HG03159 (cell line): ENCODE measurements at regions not wholly inside any gene's neighbourhood (a gene's known extent, or its start where the extent isn't known, plus 50 kb on each side); places are given as distances from the start of the nearest gene placed in this dataset.
"Not testable (repeated sequence)": the region's sequence is repeated elsewhere in the genome, so short reads cannot be mapped to it uniquely, and the experiment has no call there.

Source experiments
- ATAC-seq: cut with Tn5 transposase; IDR thresholded peaks from one replicate; pipeline ENCODE4 v1.9.1; 2021; ENCODE audit warnings: mild to moderate bottlenecking, moderate library complexity; ENCODE audit not compliant: unreplicated experiment

DNA sequence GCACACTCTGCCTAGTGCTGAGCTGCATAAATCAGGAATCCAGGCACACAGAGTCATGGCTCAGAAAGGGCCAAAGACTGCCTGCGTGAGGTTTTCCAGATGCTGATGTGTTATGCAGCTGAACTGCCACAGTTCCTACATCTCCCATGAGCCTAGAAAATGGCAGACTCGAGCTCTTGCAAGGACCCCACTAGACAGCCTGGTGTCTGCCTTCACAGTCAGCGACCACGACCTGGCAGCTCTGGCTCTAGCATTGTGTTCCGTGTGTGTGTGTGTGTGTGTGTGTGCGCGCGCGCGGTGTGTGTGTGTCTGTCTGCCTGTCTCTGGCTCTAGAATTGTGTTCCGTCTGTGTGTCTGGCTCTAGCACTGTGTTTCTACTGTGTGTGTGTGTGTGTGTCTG lies 203.6 kb upstream of the AGTR2 start:
- ATAC-seq, result no peak

DNA sequence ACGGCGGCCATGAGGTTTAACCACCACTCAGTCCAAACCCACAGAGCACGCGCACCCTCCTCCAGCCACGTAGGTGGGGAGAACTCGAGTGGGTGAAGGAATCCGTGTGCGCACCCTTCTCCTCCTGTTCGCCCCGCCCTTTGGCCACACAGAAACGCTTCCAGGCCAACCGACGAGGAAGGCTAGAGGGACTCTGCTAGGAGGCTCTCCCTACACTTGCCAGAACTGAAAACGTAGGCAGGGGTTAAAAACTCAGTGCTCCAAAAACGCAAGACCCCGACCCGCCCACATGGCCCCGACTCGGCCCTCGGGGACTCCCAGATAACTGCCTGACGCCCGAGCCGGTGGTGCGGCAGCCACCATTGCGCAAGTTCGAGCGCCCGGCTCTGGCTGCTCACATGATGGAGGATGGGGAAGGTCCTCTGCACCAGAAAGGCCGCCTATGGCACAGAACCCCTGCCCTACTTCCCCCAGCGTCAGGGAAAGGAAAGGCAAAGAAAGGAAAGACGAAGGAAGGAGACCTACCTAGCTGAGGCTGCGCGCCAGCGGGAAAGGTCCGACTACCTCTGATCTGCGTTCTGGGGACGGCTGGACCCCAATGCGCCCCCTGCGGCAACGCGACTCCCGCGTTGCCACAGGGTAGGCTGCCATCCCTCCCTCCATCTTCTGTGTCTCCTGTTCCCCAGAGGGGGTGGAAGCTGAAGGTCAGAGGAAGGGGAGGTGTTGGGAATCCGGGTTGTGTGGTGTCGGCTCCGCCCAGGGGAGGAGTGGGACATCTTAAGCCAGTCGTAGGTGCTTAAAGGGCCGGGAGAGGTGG lies 201.9 kb upstream of the AGTR2 start:
- peak; percentile 80 for ATAC-seq

DNA sequence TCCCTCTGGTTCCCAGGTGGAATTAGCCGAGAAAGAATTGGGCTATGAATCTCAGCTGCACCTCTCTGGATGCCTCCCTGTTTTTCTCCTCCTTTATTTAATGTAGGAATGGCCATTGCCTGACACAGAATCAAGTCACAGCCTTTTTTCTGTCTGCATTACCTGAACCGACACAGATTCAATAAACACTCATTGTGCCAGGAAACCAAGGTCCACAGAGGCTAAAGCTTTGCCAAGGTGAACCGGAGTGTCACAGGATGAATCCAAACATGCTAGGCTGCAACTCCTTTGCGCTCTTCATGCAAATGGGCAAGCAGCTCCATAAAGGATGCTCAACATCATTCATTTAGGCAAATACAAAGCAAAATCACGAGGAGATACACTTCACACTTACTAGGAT lies 199.8 kb upstream of the AGTR2 start:
- ATAC-seq, result no peak

DNA sequence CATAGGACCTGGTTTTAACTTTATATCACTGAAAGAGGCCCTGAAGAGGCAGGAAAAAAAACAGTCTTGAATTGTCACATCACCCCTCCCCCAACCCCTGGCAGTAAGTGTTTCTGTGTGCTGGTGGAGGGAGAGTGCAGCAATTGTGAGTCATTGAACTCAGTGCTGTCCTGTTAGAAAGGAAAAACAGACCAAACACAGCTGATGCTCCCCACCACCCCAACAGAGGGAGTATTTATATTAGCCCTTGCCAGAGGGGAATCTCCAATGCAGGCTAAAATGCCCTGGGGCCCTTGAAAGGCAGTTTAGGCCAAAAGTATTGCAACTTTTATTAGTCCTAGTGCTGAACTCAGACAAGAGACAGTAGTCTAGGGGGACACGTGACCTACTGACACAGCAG lies 197.8 kb upstream of the AGTR2 start:
- ATAC-seq, result no peak

DNA sequence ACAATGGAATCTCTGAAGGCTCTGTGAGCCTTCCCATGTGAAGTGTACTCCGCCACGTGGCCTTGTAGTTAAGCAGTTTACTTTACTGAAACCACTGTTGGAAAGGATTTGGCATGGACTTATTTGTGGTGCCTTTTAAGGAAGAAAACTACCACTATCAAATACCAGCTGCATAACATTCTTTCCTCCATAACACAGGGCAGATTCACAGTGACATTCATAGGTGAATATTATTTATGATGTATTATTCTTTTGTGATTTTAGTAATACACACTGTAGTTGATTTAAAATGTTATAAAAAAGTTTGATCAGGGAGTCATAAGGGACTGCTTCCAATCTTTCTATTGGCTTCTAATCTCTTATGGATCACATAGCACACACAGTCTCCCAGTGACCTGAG lies 192.5 kb upstream of the AGTR2 start:
- no peak for ATAC-seq

DNA sequence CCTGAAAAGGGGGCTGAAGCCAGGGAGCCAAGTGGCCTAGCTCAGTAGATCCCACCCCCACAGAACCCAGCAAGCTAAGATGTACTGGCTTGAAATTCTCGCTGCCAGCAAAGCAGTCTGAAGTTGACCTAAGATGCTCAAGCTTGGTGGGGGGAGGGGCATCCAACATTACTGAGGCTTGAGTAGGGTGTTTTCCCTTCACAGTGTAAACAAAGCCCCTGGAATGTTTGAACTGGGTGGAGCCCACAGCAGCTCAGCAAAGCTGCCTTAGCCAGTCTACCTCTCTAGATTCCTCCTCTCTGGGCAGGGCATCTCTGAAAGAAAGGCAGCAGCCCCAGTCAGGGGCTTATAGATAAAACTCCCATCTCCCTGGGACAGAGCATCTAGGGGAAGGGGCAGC lies 187.4 kb upstream of the AGTR2 start:
- not testable (repeated sequence) for ATAC-seq

DNA sequence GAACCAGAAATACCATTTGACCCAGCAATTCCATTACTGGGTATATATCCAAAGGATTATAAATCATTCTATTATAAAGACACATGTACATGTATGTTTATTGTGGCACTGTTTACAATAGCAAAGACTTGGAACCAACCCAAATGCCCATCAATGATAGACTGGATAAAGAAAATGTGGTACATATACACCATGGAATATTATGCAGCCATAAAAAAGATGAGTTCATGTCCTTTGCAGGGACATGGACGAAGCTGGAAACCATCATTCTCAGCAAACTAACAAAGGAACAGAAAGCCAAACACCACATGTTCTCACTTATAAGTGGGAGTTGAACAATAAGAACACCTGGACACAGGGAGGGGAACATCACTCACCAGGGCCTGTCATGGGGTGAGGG lies 183.1 kb upstream of the AGTR2 start:
- ATAC-seq, result not testable (repeated sequence)

DNA sequence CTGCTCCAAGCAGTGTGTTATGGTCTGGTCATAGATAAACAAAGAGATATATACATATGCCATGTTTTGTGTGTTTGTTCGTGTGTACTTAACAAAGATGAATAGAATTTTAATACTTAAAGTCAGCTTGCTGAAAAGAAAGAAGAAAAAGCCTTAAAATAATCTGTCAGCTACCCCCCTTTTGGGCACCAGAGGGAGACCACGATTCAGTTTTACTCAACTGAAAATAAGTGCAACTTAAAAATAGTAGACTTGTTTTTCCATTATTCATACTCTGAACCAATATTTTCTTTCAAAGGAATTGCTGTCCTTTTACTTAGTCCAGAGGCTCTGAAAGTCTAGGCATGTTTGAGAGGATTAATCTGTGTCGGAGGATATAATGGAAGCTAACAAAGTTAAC lies 181.7 kb upstream of the AGTR2 start:
- ATAC-seq, result no peak

DNA sequence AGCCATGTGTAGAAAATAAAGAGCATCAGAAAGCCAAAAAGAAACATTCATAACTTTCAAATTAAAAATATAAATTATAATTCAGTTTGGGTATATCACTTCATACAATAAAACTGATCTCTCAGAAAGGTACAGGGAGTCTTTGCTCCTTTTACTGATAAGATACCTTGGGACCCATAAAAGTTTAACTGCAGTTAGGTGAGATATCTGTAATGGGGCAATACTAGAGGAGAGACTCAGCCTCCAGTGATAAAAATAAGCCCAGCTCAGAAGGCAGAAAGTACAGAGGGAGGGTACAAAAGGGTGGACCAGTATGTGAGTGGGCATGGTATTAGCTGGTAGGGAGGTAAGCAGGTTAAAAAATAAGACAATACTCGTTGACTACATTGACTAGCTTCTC lies 180.9 kb upstream of the AGTR2 start:
- ATAC-seq, result no peak

DNA sequence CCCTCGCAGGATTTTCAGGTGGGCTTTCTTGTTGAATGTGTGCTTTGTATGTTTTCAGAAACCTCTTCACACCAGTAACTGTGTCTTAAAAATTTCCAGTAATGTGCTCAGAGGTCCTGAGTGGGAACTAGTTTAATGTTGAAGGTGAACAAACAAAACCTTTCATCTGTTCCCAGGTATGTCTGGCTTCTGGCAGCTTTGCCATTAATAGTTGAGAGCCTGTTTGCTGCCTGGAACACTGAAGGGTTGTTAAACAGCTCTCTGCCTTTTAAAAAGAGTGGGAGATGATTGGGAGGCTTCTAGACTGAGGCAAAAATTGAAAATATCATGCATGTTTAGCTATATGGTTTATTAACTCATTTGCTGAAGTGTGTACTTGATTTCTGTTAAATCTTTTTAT lies 161.2 kb upstream of the AGTR2 start:
- no peak for ATAC-seq

DNA sequence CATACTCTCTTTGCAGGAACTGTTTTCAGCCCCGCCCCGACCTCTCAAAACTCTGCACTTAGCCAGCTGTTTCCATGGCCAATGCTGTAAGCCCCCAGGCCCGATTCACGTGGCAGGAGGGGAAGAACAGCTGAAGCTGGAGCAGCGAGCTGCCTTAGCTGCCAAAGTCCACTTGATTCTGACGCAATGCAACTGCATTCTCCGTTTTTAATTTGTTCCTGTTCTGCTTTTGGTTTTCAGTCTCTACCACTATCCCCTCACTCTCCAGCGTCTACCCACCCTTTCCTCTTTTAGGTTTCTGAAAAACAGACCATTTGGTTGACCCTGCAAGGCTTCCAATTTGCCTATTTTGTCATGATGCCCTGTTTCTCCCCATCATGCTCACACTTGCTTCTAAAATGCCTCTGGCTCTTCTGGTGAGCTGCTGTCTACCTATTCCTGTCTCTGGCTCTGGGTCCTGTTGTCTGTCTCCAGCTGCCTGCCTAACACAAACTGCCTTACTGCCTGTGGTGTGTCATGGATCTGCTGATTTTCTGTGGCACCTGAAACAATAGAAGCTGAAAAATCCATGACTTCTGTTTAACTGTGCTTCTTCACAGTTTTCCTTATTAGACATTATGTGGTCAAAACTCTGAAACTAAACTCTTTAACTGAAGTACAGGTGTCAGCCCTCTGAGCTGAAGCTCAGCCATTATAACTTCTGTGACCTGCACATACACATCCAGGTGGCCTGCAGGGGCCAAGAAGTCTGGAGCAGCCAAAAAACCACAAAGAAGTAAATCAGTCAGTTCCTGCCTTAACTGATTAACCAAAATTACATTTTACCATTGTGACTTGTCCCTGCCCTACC lies 160.5 kb upstream of the AGTR2 start:
- ATAC-seq, result peak; percentile 89

DNA sequence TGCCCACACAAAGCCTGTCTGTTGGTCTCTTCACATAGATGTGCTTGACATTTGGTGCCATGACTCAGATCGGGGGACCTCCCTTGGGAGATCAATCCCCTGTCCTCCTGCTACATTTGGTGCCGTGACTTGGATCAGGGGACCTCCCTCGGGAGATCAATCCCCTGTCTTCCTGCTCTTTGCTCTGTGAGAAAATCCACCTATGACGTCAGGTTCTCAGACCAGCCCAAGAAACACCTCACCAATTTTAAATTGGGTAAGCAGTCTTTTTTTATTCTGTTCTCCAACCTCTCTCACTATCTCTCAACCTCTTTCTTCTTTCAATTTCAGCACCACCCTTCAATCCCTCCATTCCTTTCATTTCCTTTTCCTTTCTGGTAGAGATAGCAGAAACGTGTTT lies 159.6 kb upstream of the AGTR2 start:
- ATAC-seq, result no peak

DNA sequence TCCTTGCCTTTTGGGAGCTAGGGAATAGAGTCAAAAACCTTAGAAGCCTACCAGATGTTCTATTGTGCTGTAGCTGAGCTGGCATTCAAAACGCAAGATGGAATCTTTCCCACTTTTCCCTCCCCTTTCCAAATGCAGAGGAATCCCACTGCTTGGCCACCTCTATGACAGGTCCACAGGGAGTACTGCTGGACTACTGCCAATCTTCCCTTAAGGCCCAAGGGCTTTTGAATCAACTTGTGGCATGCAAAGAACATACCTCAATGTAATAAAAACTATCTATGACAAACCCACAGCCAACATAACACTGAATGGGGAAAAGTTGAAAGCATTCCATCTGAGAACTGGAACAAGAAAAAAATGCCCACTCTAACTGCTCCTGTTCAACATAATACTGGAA lies 139.2 kb upstream of the AGTR2 start:
- ATAC-seq, result no peak
